AG04449 (cell line): ENCODE measurements at regions not wholly inside any gene's neighbourhood (a gene's known extent, or its start where the extent isn't known, plus 50 kb on each side); places are given as distances from the start of the nearest gene placed in this dataset.

Experiments
- CTCF ChIA-PET: fragments of 350-600 bp; formaldehyde crosslinking; extraction: SDS; loops from one replicate; lab custom pipeline; 2021; ENCODE audit warnings: antibody characterized with exemption; lab: Yijun Ruan, JAX
- POLR2A ChIA-PET: fragments of 400-600, 350-600 bp; formaldehyde crosslinking; extraction: SDS; loops from one replicate; lab custom pipeline; 2020; ENCODE audit warnings: antibody characterized with exemption, inconsistent platforms; lab: Yijun Ruan, JAX
- DNase-seq: peaks from one replicate; pipeline ENCODE4 v3.0.0-alpha.2; 2010; ENCODE audit warnings: low read depth, low spot score
- H3K4me3 ChIP-seq: 2 replicates; pipeline ENCODE4 v1.5.1; 2011; ENCODE audit warnings: low read depth, mild to moderate bottlenecking, control low read depth, low read length
- CTCF ChIP-seq: IDR thresholded peaks from one replicate; pipeline ENCODE4 v1.5.1; 2011; ENCODE audit warnings: mild to moderate bottlenecking, moderate library complexity, low read length, control low read depth, inconsistent platforms; ENCODE audit not compliant: insufficient read depth; ENCODE audit errors: missing control alignments

GRCh38 chr4:12932203-12932788 is 551.8 kb downstream of the RAB28 start:
- DNase-seq: no peak
- no peak overlapping the region for H3K4me3 ChIP-seq
- CTCF ChIA-PET: no interaction called here
- POLR2A ChIA-PET: no interaction called here
- no peak for TF ChIP-seq CTCF

- POLR2A ChIA-PET: no interaction called here
- CTCF ChIA-PET: no interaction called here
- H3K4me3 ChIP-seq: no peak overlapping the region
- no peak for DNase-seq
- TF ChIP-seq CTCF: no peak
Observed at GRCh38 chr4:12929784-12930183, 554.4 kb downstream of the RAB28 start.

- H3K4me3 ChIP-seq: no peak overlapping the region
- POLR2A ChIA-PET: no interaction called here
- TF ChIP-seq CTCF: no peak
- CTCF ChIA-PET: no interaction called here
- no peak for DNase-seq
Observed at GRCh38 chr4:12928751-12929150, 555.4 kb downstream of the RAB28 start.

- POLR2A ChIA-PET: no interaction called here
- CTCF ChIA-PET: no interaction called here
- no peak overlapping the region for H3K4me3 ChIP-seq
- TF ChIP-seq CTCF: no peak
- no peak for DNase-seq
Observed at GRCh38 chr4:12926189-12927066, 557.7 kb downstream of the RAB28 start.

GRCh38 chr4:12924728-12925320 is 559.3 kb downstream of the RAB28 start:
- DNase-seq: no peak
- H3K4me3 ChIP-seq: no peak overlapping the region
- no peak for TF ChIP-seq CTCF
- POLR2A ChIA-PET: no interaction called here
- CTCF ChIA-PET: no interaction called here

- TF ChIP-seq CTCF: no peak
- DNase-seq: no peak
- POLR2A ChIA-PET: no interaction called here
Observed at GRCh38 chr4:12924253-12924652, 559.9 kb downstream of the RAB28 start.

More at GRCh38 chr4:12924253-12924652, 559.9 kb downstream of the RAB28 start:
- H3K4me3 ChIP-seq: no peak overlapping the region
- CTCF ChIA-PET: no interaction called here
